GM12892 (cell line): ENCODE measurements at regions not wholly inside any gene's neighbourhood (a gene's known extent, or its start where the extent isn't known, plus 50 kb on each side); places are given as distances from the start of the nearest gene placed in this dataset.

ENCODE experiments used
- POLR2A ChIP-seq: IDR thresholded peaks from 2 replicates; pipeline ENCODE4 v1.6.1; 2011; ENCODE audit warnings: low read depth, low read length, control low read depth
- TAF1 ChIP-seq: IDR thresholded peaks from 2 replicates; pipeline ENCODE4 v1.6.1; 2011; ENCODE audit warnings: low read depth, mild to moderate bottlenecking, control low read depth, low read length, borderline replicate concordance

GRCh38 chr4:173651651-173652282 lies 121.7 kb upstream of the HAND2 start:
- TF ChIP-seq TAF1 (no peak), POLR2A (no peak)
